Dedifferentiated amniotic fluid mesenchymal stem cell (primary cell): ENCODE measurements at regions not wholly inside any gene's neighbourhood (a gene's known extent, or its start where the extent isn't known, plus 50 kb on each side); places are given as distances from the start of the nearest gene placed in this dataset.
"Not testable (repeated sequence)": the region's sequence is repeated elsewhere in the genome, so short reads cannot be mapped to it uniquely, and the experiment has no call there.

Experiments used
- DNase-seq: peaks from one replicate; pipeline ENCODE4 v3.0.0-alpha.2; 2016; ENCODE audit errors: extremely low spot score

DNA sequence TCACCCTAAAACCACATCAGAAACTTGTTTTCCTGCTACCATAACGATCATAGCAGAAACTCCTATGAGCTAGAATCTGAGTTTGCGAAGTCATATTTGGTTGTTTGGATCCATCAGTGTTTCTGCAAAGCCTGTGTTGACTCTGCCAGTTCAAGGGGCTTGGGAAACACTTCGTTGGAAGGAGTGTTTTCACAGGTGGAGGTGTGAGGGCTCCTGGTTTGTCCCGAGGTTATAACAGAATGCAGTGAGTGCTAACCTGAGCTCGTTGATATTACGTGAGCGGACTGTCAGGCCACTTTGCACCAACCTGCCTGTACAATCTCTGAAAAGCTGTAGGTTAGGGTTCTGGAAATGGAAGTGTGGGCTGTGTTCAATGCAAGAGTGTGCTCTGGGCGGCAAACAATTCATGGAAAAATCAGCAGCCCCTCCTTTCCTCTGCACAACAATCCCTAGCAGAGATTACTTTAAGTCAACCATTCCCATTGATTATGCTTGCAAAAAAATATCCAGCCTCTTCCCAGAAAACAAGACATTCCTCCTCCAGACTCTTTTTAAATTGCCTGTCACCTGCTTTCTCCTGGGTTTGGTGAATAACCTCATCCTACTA, 622.0 kb downstream of the TYW1 start:
- DNase-seq, result no peak

DNA sequence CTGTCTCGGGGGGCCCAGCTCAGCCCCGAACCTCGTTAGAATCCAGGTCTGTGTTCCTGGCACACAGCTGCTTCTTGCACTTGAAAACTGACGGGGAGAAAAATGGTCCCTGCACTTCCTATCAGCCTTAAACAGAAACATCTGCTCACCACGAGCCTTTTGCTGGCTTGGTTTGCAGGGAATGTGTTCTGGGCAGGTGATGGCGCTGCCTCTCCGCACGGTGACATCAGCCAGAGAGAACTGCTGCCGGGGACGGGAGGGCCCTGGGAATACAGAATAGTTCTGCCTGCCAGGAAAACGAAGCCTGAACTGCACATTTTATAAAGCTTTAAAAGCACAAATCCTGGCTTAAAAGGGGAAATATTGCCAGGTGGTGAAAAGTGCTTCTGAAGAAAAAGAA, 622.5 kb downstream of the TYW1 start:
- DNase-seq, result no peak

DNA sequence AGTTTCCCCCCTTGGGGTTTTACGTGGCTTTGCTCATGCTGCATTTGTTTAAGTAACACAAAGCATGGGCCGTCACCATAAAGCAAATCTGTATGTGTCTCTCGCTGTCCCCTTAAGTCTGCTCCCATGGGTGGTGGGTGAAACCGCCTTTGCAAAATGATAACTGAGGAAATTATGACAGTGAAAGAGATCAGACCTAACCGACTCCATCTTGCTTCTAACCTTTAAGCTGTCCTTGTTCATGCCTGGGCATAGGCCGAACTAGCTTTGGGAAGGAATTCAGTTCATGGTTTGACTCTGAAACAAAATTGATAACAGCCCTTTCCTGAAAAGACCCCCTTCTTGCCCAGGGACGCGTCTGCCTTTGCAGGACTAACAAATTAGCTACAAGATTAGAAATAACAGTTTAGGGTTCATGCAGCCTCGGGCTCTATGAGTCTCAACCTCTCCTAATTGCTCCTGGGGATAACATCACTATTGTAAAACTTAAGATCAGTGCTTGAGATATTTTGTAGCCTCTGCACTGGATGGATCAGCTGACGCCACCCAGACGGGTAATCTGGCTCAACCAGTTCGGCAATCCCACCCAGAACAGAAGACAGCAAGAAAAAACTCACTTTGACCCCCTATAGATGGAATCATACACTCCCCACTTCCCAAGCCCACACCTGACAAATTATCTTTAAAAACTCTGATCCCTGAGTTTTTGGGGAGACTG, 623.7 kb downstream of the TYW1 start:
- no peak for DNase-seq

DNA sequence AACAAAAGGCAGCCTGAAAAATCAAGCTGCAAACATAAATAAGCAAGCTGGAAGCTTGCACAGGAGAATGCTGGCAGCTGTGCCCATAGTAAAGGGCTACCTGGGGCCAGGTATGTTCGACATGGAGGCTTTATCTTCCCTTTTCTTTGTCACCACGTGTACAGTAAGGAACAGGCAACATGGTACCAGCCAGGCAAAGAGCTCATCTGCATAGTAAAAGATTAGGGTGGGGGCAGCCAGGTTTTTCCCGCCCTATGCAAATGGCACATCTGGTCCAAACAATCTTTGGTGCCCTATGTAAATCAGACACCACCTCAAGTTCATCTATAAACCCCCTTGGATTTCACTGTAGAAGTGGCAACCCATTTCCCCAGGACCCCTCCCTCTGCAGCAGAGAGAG, 625.1 kb downstream of the TYW1 start:
- DNase-seq, result no peak

DNA sequence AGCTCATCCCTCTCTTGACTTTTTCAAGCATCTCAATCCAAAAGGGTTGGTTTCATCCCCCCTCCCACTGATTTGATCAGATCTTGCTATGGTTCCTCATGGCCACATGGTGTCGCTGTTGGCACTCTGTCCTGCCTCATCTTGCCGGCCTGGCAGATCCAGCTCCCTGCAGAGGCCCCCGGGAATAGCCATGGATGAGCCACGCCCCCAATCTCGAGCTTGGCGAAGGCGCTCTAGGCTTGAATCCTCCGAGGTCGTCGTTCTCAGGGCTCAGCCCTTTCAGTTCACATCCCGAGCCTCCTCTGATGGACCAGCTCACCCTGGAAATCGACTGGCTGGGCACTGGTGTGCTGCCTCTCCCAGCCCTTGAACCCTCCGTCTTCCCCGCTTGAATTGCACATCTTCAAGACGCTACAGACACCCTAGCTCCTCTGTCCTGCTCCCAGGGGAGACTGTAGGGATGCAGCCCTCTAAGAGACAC, 628.7 kb downstream of the TYW1 start:
- peak; percentile 65 for DNase-seq

DNA sequence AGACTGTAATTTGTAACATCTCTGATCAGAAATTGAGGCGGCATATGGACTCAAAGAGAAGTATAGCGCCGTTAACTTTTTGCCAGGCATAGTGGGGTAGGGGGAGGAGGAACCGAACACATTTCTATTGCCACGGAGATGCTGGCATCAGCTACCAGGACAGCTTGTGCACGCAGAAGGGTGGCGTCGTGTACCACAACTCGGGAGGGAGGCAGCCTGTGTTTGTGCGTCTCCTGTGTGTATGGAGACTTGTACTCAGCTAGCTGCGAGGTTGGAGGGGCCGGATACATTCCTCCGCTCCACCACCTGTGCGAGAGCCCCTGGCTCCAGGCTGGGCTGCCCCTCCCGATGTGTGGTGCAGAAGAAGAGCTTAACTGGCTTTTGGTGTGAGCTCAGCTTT, 634.8 kb downstream of the TYW1 start:
- no peak for DNase-seq

DNA sequence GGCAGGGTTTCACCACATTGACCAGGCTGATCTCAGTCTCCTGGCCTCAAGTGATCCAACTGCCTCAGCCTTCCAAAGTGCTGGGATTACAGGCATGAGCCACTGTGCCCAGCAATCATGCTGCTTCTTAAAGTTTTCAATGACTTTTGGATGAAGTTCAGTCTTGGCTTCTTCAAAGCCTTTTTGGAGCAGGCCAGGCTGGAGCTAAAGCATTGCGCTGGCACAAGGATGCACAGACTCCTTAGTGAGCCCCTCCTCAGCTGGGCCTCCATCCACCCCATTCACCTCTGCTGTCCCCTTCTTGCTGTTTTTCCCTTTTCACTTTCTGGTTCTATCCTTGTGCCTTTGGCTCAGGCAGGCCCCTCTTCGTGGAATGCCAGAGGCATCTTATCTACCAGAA, 638.6 kb downstream of the TYW1 start:
- DNase-seq, result no peak

DNA sequence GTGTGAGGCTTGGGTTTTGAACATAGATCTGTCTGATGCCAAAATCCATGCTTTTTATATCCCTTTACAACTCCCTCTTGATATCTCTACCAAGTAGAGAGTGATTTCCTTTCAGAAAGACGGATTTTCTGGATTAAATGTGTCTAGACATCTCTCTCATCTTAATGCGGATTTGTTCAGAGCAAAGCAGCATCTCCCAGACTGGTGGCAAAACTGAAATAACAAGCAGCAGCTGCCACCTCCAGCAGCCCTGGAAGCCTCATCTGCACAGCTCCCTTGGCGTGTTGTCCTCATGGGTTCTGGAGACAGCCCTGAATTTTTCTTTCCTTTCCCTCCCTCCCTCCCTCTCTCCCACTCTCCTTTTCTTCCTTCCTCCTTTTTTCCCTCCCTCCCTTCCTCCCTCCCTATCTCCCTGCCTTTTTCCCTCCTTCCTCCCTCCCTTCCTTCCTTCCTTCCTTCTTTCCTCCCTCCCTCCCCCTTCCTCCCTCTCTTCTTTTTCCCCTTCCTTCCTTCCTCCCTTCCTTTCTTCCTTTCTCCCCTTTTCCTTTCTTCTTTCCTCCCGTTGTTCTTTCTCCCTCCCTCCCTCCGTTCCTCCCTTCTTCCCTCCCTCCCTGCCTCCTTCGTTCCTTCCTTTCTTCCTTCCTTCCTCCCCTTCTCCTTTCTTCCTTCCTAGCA, 639.9 kb downstream of the TYW1 start:
- no peak for DNase-seq

DNA sequence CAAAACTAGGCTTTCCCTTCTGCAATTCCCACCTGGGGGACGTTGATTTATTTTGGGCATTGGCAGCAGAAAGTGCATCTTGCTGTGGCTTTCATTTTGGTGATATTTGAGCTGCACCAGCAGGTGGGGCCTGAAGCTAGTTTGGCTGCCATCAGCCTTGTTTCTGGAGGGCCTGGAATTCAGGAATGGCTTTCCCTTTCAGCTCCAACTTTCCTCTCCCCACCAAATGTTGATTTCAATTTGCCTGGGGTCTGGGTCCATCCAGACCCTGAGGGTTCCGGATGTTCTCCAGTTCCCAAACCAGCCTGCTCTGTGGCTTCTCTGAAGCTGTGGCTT, 640.4 kb downstream of the TYW1 start:
- DNase-seq, result no peak

DNA sequence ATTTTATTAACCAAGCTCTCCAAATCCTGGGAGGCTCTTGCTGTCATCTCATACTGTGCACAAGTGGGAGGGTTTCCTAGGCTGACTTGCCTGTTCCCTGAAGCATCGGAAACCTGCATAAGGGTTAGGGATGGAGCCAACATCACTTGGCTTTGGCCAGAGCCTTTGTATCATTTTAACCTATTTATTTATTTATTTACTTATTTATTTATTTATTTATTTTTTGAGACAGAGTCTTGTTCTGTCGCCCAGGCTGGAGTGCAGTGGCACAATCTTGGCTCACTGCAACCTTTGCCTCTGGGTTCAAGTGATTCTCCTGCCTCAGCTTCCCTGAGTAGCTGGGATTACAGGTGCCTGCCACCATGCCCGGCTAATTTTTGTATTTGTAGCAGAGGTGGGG, 645.9 kb downstream of the TYW1 start:
- DNase-seq, result not testable (repeated sequence)

DNA sequence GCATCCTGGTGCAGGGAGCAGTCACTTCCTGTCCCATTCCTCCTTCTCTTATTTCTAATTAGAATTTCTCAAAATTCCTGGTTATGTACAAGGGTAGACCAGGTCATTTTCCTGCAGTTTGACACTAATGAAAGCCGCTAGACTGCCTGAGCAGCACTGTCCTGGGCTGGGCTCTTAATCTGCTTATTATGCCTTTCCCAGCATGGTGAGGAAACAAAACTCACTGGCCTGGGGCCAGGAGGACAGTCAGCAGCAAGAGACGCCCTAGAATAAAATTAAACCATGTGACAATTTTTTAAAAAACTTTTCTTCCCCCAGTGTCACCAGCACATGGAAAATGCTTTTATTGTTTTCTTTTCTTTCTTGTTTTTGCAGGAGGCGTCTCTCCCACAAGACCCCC, 647.5 kb downstream of the TYW1 start:
- DNase-seq, result no peak

DNA sequence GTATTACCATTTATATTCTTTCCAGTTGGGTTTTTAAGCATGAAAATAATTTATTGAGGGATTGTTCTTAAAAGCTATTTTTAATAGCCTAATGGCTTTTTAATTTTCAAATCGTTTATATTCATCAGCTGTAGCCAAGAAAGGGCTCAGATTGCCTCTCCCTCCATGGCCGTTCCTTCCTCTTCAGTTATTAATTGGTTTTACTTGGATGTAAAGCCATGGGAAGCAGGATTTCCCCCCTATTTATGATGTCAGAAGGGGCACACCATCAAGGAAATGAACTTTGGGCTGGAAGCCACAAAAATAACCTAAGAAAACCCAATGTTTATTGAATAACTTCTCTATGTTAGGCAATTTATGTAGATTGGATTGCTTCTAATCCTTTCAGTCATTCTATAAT, 656.3 kb downstream of the TYW1 start:
- DNase-seq, result no peak

DNA sequence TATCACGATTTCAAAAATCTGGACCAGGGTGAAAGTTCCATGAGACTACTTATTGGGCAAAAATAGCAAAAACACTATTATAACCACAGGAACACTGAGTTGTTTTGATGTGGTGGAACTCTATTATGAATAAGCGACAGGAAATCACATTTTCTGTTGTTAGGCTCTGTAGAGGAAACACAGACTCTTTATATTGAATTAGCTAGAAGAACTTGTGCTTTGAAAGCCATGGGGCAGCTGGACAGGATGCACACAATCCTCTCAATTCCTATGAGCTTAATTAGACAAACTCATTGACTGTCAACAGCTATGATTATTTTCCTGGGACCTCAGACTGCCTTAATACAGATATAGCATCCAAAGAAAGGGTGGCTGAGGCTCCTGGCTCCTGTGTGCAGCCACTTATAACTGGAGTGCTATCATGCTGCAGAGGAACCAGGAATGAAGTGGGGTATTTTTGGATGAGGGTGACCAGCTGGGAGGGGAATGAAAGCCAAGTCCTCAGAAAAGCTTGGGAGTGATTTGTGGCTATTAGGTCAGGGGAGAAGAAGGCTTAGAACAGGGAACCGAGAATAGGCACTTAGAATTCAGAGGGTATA, 657.3 kb downstream of the TYW1 start:
- DNase-seq, result no peak

DNA sequence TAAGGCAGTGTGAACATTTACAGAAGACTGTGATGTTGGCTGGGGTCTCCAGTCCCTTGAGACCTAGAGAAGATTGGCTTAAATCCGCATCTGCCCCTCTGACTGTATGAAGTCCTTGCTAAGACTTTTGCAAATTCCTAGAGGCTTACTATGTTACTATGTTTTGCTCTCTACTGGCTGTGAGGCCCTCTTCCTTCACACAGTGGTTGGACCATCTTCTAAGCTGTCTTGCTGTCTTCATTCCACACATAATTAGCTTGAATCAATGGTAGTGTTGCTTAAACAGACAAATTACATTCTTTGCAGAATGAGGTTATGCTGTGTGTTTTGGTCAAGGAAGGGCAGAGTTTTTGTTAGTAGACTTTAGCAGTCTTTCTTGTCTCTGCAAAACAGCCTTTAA, 658.0 kb downstream of the TYW1 start:
- DNase-seq, result no peak

DNA sequence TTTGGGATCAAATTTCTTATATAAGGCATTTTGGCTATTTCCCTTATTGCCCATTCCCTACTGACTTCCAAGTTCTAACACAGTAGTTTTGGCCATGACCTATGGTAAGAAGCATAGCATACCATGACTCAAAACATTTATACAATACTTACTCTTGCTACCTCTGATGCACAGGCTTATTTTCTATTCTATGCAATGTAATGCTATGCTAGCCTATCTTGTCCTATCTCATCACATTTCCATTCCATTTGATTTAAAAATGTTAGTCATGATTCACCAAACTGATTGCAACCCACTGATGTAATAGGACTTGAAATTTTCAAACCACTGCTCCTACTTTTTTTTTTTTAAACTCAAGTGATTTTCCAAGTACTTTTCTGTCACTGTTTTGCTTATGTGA, 658.5 kb downstream of the TYW1 start:
- DNase-seq, result no peak

DNA sequence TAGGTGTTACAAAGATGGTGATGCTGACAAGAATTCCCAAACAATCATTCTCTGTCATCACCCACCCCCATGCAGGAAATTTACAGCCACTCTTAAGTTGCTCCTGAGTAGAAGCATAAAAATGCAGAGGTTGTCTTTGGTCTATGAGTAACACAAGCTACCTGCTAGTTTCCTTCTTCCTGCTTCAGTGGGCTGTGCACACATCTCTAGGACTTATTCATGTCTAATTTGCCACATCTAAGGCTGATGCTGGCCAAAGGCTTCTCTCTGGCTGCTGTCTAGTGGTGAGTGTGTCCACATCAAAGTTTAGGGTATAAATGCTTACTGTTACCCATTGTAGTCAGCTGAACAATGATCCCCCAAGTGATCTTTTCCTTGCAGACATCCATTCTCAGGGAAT, 662.5 kb downstream of the TYW1 start:
- DNase-seq, result no peak

DNA sequence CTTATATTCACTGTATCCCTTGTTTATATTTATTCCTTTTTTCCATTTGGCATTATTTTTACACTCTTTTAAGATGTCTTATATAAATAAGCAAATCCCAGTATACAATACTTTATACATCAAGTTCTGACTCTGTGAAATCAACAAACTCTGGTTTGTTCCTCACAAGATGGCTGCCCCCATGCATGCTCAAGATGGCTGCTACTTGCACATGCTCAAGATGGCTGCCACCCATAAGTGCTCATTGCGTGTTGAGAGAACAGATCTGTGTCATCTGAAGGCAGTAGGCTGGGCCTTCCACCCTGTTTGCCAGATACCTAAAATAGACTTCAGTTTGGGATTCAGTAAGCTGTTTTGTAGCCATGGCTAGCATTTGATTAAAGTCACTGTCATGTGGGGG, 666.2 kb downstream of the TYW1 start:
- DNase-seq, result no peak

DNA sequence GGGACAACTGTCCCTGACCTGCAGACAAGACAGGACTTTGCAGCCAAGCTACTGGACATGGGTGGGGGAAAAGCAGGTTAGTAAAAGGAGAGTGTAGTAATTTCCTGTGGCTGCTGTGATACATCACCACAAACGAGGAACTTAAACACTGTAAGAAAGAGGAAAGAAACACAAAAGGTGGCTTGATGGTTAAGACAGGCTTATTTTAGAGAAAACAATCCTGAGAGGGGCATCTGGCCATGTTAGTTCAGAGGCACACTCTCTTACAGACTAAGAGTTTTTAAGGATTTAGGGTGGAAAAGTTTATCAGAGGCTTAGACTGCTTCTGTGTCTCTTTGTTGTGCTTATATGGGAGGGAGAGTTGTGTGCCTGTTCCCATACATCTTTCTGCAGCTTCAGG, 667.0 kb downstream of the TYW1 start:
- no peak for DNase-seq

DNA sequence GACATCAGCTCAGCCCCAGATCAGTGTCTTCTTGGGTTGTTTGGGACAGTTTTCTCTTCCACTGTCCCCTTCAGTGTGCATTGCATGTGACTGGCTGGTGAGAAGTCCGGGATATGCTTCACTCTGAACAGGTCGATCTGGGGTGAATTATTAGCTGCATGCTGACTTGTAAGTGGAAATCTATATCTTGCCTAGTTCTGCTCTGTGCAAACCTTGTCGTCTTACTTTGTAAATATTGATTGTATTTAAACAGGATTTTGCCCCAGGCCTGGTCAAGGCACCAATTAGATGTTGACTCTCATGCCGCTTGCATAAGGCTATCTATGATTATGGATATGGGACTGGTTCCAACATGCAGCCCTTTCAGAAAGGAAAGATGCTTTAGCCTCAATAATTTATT, 669.7 kb downstream of the TYW1 start:
- DNase-seq, result not testable (repeated sequence)

DNA sequence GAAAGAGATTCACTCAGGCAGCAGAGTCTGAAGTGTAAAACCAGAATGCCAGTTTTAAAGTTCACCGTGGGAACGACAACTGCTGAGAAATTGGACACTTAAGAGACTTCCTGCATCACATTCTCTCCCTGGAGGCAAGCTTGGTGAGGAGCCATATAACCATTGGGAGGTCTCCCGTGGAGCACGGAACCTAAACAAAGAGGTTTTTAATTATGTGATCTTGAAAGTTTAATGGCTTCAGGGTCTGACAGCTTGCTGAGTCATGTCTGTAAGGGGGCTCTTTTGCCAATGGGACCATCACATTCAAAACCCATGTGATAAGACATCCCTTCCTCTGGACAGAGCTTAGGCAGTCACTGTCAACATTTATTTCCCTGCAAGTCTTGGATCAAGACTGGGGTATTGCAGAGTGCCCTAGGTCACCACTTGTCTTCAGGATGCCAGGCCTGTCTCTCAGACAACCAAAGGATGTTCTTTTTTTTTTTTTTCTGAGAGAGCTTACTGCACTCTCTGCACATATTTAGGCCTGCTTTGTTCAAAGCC, 674.4 kb downstream of the TYW1 start:
- DNase-seq, result no peak

DNA sequence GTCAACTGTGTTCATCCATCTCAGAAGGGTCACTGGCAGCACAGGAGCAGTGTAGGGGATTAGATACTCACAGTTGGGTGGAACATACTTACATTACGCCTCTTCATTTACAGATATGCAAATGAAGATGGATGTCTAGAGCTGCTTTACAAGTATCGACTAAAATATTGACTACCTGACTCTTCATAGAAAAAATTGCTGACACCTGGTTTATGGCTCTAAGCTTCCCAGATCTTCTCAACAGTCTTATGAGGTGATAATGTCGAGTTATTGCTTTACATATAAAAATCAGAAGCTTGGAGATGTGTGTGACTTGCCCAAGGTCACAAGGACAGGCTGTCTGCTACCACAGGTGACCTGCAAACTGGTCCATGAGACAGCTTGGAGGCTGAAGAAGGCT, 677.2 kb downstream of the TYW1 start:
- DNase-seq, result no peak

DNA sequence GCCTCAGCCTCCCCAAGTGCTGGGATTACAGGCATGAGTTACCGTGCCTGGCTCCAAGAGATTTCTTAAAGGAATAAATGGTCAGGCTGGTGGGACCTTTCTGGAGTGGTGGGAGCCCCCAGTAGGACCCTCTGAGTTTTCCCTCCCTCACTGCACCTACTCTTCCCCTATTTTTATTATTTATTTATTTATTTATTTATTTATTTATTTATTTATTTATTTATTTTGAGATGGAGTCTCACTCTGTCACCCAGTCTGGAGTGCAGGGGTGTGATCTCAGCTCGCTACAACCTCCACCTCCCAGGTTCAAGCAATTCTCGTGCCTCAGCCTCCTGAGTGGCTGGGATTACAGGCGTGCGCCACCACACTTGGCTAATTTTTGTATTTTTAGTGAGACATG, 678.2 kb downstream of the TYW1 start:
- DNase-seq, result not testable (repeated sequence)

DNA sequence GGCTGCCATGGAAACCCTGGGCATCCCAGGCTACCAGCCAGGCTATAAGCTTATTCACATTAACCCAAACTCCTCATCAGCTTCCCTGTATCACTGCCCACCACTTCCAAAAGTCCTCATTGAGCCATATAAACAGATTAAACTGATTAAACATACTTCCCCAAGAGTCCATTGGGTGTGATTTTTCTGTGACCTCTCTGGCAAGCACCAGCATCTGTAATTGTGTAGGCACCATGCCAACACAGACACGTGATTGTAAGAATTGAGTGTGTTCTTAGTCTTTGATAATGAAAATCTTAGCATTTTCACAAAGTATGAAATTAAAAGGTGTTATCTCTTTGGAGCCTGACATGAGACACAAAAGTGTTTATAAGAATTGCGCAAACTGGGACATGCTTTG, 679.3 kb downstream of the TYW1 start:
- DNase-seq, result no peak
